Mesenchymal stem cell (in vitro differentiated cells and primary cell): ENCODE measurements at regions not wholly inside any gene's neighbourhood (a gene's known extent, or its start where the extent isn't known, plus 50 kb on each side); places are given as distances from the start of the nearest gene placed in this dataset.
A peak's percentile ranks its signal among the peaks of the same experiment; 100 is the strongest.

Experiments used
- DNase-seq: peaks from one replicate; pipeline ENCODE4 v3.0.0-alpha.2; 2013
- H2AFZ ChIP-seq: one replicate; pipeline ENCODE4 v1.6.1; 2013; ENCODE audit warnings: low read depth, mild to moderate bottlenecking, control low read depth, inconsistent platforms, low read length, moderate library complexity
- H2AK5ac ChIP-seq: 2 replicates; pipeline ENCODE4 v1.6.1; 2013; ENCODE audit warnings: low read length, moderate library complexity, mild to moderate bottlenecking, inconsistent platforms; ENCODE audit not compliant: severe bottlenecking
- H2BK120ac ChIP-seq: one replicate; pipeline ENCODE4 v1.6.1; 2013; ENCODE audit warnings: low read depth, mild to moderate bottlenecking, inconsistent platforms, low read length, moderate library complexity
- H2BK12ac ChIP-seq, 2 experiments: one replicate each; pipeline ENCODE4 v1.6.1; 2013; ENCODE audit warnings: inconsistent platforms in 2 of 2, low read length in 2 of 2, mild to moderate bottlenecking in 2 of 2, moderate library complexity in 2 of 2, control low read depth in 1 of 2
- H2BK15ac ChIP-seq: one replicate; pipeline ENCODE4 v1.6.1; 2013; ENCODE audit warnings: mild to moderate bottlenecking, low read depth, inconsistent platforms; ENCODE audit not compliant: poor library complexity, severe bottlenecking
- H2BK5ac ChIP-seq: 2 replicates; pipeline ENCODE4 v1.6.1; 2013; ENCODE audit warnings: low read depth, mild to moderate bottlenecking, low read length, control low read depth, inconsistent platforms; ENCODE audit not compliant: poor library complexity, severe bottlenecking
- H3K14ac ChIP-seq, 2 experiments: one replicate each; pipeline ENCODE4 v1.6.1; 2013; ENCODE audit warnings: inconsistent platforms in 2 of 2, low read length in 2 of 2, control low read depth in 1 of 2, mild to moderate bottlenecking in 1 of 2, moderate library complexity in 1 of 2
- H3K18ac ChIP-seq, 2 experiments: one replicate each; pipeline ENCODE4 v1.6.1; 2013; ENCODE audit warnings: inconsistent platforms in 2 of 2, low read length in 2 of 2, control low read depth in 1 of 2, low read depth in 1 of 2, mild to moderate bottlenecking in 1 of 2
- H3K23ac ChIP-seq, 2 experiments: one replicate each; pipeline ENCODE4 v1.6.1; 2013; ENCODE audit warnings: inconsistent platforms in 2 of 2, low read length in 2 of 2, mild to moderate bottlenecking in 2 of 2, moderate library complexity in 2 of 2, control low read depth in 1 of 2
- H3K27ac ChIP-seq: 2 replicates; pipeline ENCODE4 v1.5.1; 2013; ENCODE audit warnings: mild to moderate bottlenecking, moderate library complexity, low read length, control low read depth, inconsistent platforms; ENCODE audit not compliant: poor library complexity, severe bottlenecking
- H3K27me3 ChIP-seq, 2 experiments: 2 replicates each; pipeline versions ENCODE4 v1.6.1 to v1.7.0; 2013; ENCODE audit warnings: low read length in 2 of 2, mild to moderate bottlenecking in 2 of 2, moderate library complexity in 2 of 2, control low read depth in 1 of 2, inconsistent platforms in 1 of 2; ENCODE audit not compliant: control insufficient read depth in 1 of 2, insufficient read depth in 1 of 2
- H3K36me3 ChIP-seq, 2 experiments: 2 replicates each; pipeline versions ENCODE4 v1.6.1 to v1.7.0; 2013; ENCODE audit warnings: low read length in 2 of 2, control low read depth in 1 of 2, inconsistent platforms in 1 of 2, low read depth in 1 of 2, mild to moderate bottlenecking in 1 of 2; ENCODE audit not compliant: insufficient read depth in 2 of 2, control insufficient read depth in 1 of 2
- H3K4ac ChIP-seq, 2 experiments: one replicate each; pipeline ENCODE4 v1.6.1; 2013; ENCODE audit warnings: inconsistent platforms in 2 of 2, low read length in 2 of 2, mild to moderate bottlenecking in 2 of 2, moderate library complexity in 2 of 2, control low read depth in 1 of 2, low read depth in 1 of 2
- H3K4me1 ChIP-seq: 2 replicates; pipeline ENCODE4 v1.6.1; 2013; ENCODE audit warnings: low read depth, low read length, control low read depth; ENCODE audit not compliant: control insufficient read depth, insufficient read depth
- H3K4me2 ChIP-seq: 2 replicates; pipeline ENCODE4 v1.6.1; 2013; ENCODE audit warnings: low read length, mild to moderate bottlenecking, inconsistent platforms; ENCODE audit not compliant: poor library complexity, severe bottlenecking
- H3K4me3 ChIP-seq, 2 experiments: 2 replicates each; pipeline versions ENCODE4 v1.5.1 to v1.7.0; 2013; ENCODE audit warnings: low read length in 2 of 2, mild to moderate bottlenecking in 2 of 2, control low read depth in 1 of 2, low read depth in 1 of 2; ENCODE audit not compliant: insufficient read depth in 1 of 2
- H3K79me1 ChIP-seq: replicated peaks from 2 replicates; pipeline ENCODE4 v1.6.1; 2013; ENCODE audit warnings: mild to moderate bottlenecking, control low read depth, low read length, inconsistent platforms; ENCODE audit not compliant: poor library complexity, severe bottlenecking
- H3K9ac ChIP-seq: 2 replicates; pipeline ENCODE4 v1.7.0; 2013; ENCODE audit warnings: mild to moderate bottlenecking, low read length, moderate library complexity
- H3K9me3 ChIP-seq: 2 replicates; pipeline ENCODE4 v1.7.0; 2013; ENCODE audit warnings: mild to moderate bottlenecking, low read length; ENCODE audit not compliant: control insufficient read depth
- H4K8ac ChIP-seq: one replicate; pipeline ENCODE4 v1.6.1; 2013; ENCODE audit warnings: inconsistent platforms, mild to moderate bottlenecking, low read length, moderate library complexity
- H4K91ac ChIP-seq: one replicate; pipeline ENCODE4 v1.6.1; 2013; ENCODE audit warnings: mild to moderate bottlenecking, low read length, inconsistent platforms
- WGBS: methylation state at CpG from one replicate; pipeline ENCODE4 v1.1.7; 2013; ENCODE audit warnings: mixed read lengths; 5-methylcytosine and 5-hydroxymethylcytosine counted together

- DNase-seq, result peak; percentile 26
- H3K4me1 ChIP-seq, result peaks cover 2% of the 10 kb centered on the region
- no peaks in the 10 kb centered on the region for H3K9me3 ChIP-seq
- H3K79me1 ChIP-seq, result no peaks in the 10 kb centered on the region
- H3K23ac ChIP-seq, result no peak overlapping the region
- no CpG with 5 or more reads among the region's 3 CpGs for WGBS
- H3K14ac ChIP-seq, result no peak overlapping the region
- no peak overlapping the region for H2BK12ac ChIP-seq
- H3K27me3 ChIP-seq, result no peaks in the 10 kb centered on the region
- H3K4ac ChIP-seq, result no peak overlapping the region
- no peak overlapping the region for H3K4me3 ChIP-seq
- H2BK5ac ChIP-seq, result no peak overlapping the region
- no peak overlapping the region for H3K18ac ChIP-seq
- no peak overlapping the region for H4K91ac ChIP-seq
- H2AFZ ChIP-seq, result no peak overlapping the region
- no peak overlapping the region for H3K9ac ChIP-seq
- H3K36me3 ChIP-seq, result no peaks in the 10 kb centered on the region
- no peak overlapping the region for H3K4me2 ChIP-seq
- no peak overlapping the region for H4K8ac ChIP-seq
- H2BK120ac ChIP-seq, result no peak overlapping the region
- no peak overlapping the region for H2AK5ac ChIP-seq
- no peak overlapping the region for H2BK15ac ChIP-seq
- no peak overlapping the region for H3K27ac ChIP-seq
These were observed 1663.6 kb downstream of the SUCLG1 start for GRCh38 chr2:82795446-82795845.

GRCh38 chr2:82793711-82794435, 1665.2 kb downstream of the SUCLG1 start:
- Histone ChIP-seq H4K8ac (no peak overlapping the region), H3K9ac (no peak overlapping the region), H3K4me3 (no peak overlapping the region), H2BK12ac (no peak overlapping the region), H3K4me1 (peaks cover 6% of the 10 kb centered on the region), H3K18ac (no peak overlapping the region), H2AFZ (no peak overlapping the region), H3K36me3 (no peaks in the 10 kb centered on the region), H3K9me3 (no peaks in the 10 kb centered on the region), H3K27ac (no peak overlapping the region), H3K79me1 (no peaks in the 10 kb centered on the region), H3K4ac (no peak overlapping the region), H3K27me3 (no peaks in the 10 kb centered on the region), H2BK120ac (no peak overlapping the region), H4K91ac (no peak overlapping the region), H2BK15ac (no peak overlapping the region), H3K23ac (no peak overlapping the region), H3K4me2 (no peak overlapping the region), H3K14ac (no peak overlapping the region), H2AK5ac (no peak overlapping the region), H2BK5ac (no peak overlapping the region)
- no peak for DNase-seq
- 100% methylated on average over 2 of the region's 3 CpGs for WGBS

GRCh38 chr2:82792316-82792715, 1666.8 kb downstream of the SUCLG1 start:
- no peaks in the 10 kb centered on the region for H3K79me1 ChIP-seq
- 96% methylated on average over 5 of the region's 5 CpGs for WGBS

GRCh38 chr2:82790206-82791021, 1668.7 kb downstream of the SUCLG1 start:
- WGBS, result 45% methylated on average over 10 of the region's 16 CpGs
- H3K14ac ChIP-seq, result no peak overlapping the region
- no peaks in the 10 kb centered on the region for H3K9me3 ChIP-seq
- H3K36me3 ChIP-seq, result no peaks in the 10 kb centered on the region
- H2BK12ac ChIP-seq, result no peak overlapping the region
- H3K27me3 ChIP-seq, result no peaks in the 10 kb centered on the region
- peaks cover 6% of the 10 kb centered on the region for H3K4me1 ChIP-seq
- H2BK15ac ChIP-seq, result peak overlapping the region; percentile 16
- no peak overlapping the region for H2AFZ ChIP-seq
- DNase-seq, result peak; percentile 71
- peak overlapping the region; percentile 68 for H3K27ac ChIP-seq
- H2AK5ac ChIP-seq, result no peak overlapping the region
- H3K18ac ChIP-seq, result peak overlapping the region in 1 of 2 experiments; percentile 37
- H3K23ac ChIP-seq, result no peak overlapping the region
- H3K4me2 ChIP-seq, result peak overlapping the region; percentile 64
- H4K8ac ChIP-seq, result peak overlapping the region; percentile 36
- no peak overlapping the region for H2BK120ac ChIP-seq
- H3K79me1 ChIP-seq, result no peaks in the 10 kb centered on the region
- H3K4ac ChIP-seq, result no peak overlapping the region
- H2BK5ac ChIP-seq, result no peak overlapping the region
- no peak overlapping the region for H3K4me3 ChIP-seq
- no peak overlapping the region for H3K9ac ChIP-seq
- H4K91ac ChIP-seq, result no peak overlapping the region

More at GRCh38 chr2:82792316-82792715, 1666.8 kb downstream of the SUCLG1 start:
- Histone ChIP-seq H2AFZ (no peak overlapping the region), H2BK5ac (no peak overlapping the region), H3K4me2 (no peak overlapping the region), H3K4ac (no peak overlapping the region), H3K14ac (no peak overlapping the region), H3K4me3 (no peak overlapping the region), H3K18ac (peak overlapping the region in 1 of 2 experiments; percentile 33), H3K9me3 (no peaks in the 10 kb centered on the region), H4K8ac (no peak overlapping the region), H2BK120ac (no peak overlapping the region), H3K36me3 (no peaks in the 10 kb centered on the region), H2BK15ac (no peak overlapping the region), H2BK12ac (no peak overlapping the region), H4K91ac (no peak overlapping the region), H3K27ac (no peak overlapping the region), H3K4me1 (peaks cover 6% of the 10 kb centered on the region), H3K27me3 (no peaks in the 10 kb centered on the region), H3K23ac (no peak overlapping the region), H2AK5ac (peak overlapping the region; percentile 77), H3K9ac (no peak overlapping the region)
- DNase-seq, result no peak
